Peyer's patch (tissue), 4 donors: ENCODE measurements at regions not wholly inside any gene's neighbourhood (a gene's known extent, or its start where the extent isn't known, plus 50 kb on each side); places are given as distances from the start of the nearest gene placed in this dataset.

ENCODE experiments used
- DNase-seq, 3 donors: peaks; one replicate each; pipeline ENCODE4 v3.0.0-alpha.2; 2017 to 2019
- H3K27ac ChIP-seq, 4 donors: fragments of 200-600 bp; sonication (generic); one replicate each; pipeline ENCODE4 v1.5.1; 2016 to 2019
- H3K27me3 ChIP-seq, 2 donors: fragments of 200-600 bp; sonication (generic); one replicate each; pipeline ENCODE4 v1.5.1; 2019
- H3K36me3 ChIP-seq, 3 donors: fragments of 200-600 bp; sonication (generic); one replicate each; pipeline ENCODE4 v1.5.1; 2016 to 2019
- H3K4me1 ChIP-seq, 4 donors: fragments of 200-600 bp; sonication (generic); one replicate each; pipeline ENCODE4 v1.5.1; 2016 to 2019
- H3K4me3 ChIP-seq, 4 donors: fragments of 200-600 bp; sonication (generic); 1 replicate in 3 of 4; 2 replicates in 1 of 4; pipeline ENCODE4 v1.5.1; 2016 to 2019; ENCODE audit warnings: mild to moderate bottlenecking in 1 of 4
- H3K9me3 ChIP-seq, 4 donors: fragments of 200-600 bp; sonication (generic); one replicate each; pipeline ENCODE4 v1.5.1; 2016 to 2019; ENCODE audit warnings: mild to moderate bottlenecking in 1 of 4
- POLR2A ChIP-seq, 2 donors: fragments of 450-650 bp; IDR thresholded peaks; one replicate each; pipeline ENCODE4 v1.5.1; 2017; ENCODE audit warnings: antibody characterized with exemption in 2 of 2, mild to moderate bottlenecking in 2 of 2, moderate library complexity in 2 of 2
- TF ChIP-seq, protein P1 (sequence below), 6 experiments: fragments of 450-650 bp in 4 of 6; fragments of 200-600 bp in 2 of 6; sonication (generic) in 1 of 6; IDR thresholded peaks; one replicate each; pipeline ENCODE4 v1.5.1; 2017 to 2019; ENCODE audit warnings: antibody characterized with exemption in 6 of 6, mild to moderate bottlenecking in 3 of 6, moderate library complexity in 1 of 6

DNA sequence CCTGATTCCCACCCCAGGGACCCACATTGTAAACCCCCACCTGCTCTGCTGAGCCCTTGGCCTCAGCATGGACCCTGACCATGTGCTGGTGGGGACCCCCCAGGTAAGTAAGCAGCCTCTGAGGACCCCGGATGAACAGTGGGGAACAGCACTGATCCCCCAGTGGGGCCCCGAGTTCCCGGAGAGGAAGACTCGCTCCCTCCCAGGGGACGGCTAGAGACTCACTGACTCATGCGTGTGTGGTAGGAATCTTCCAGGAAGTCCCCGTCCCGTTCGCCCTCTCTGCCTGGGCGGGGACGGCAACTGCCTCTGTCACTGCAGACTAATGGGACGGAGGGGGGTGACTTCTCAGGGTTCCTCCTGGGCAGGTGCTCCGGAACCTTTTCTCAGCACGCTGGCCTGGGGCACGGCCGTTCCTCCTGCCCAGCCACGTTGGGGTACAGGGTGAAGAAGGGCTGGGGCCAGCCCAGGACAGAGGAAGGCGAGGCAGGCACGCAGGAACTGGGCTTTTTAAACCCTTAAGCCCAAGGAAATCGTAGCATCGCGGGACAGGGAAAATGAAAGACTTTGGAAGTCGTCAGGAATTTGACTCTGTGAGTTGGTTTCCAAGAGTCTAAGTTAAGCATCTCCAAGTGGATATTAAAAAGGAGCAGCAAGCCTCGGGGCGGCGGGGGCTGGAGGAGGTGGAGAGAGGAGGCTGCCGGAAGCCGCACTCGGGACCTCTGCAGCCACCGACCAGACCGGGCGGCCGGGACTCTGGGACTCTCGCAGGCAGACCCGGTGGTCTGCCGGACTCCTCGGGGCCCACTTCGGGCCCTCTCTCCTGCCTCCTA is 178.7 kb downstream of the SEC14L1 start:
- peak; percentile 82 to 92 for TF ChIP-seq POLR2A (IDR thresholded peaks at IDR 0.05)
- TF ChIP-seq, protein P1, sequence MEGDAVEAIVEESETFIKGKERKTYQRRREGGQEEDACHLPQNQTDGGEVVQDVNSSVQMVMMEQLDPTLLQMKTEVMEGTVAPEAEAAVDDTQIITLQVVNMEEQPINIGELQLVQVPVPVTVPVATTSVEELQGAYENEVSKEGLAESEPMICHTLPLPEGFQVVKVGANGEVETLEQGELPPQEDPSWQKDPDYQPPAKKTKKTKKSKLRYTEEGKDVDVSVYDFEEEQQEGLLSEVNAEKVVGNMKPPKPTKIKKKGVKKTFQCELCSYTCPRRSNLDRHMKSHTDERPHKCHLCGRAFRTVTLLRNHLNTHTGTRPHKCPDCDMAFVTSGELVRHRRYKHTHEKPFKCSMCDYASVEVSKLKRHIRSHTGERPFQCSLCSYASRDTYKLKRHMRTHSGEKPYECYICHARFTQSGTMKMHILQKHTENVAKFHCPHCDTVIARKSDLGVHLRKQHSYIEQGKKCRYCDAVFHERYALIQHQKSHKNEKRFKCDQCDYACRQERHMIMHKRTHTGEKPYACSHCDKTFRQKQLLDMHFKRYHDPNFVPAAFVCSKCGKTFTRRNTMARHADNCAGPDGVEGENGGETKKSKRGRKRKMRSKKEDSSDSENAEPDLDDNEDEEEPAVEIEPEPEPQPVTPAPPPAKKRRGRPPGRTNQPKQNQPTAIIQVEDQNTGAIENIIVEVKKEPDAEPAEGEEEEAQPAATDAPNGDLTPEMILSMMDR (IDR thresholded peaks at IDR 0.05) = no peak
- Histone ChIP-seq H3K9me3 (no peaks in the 10 kb centered on the region), H3K36me3 (no peaks in the 10 kb centered on the region), H3K27me3 (no peaks in the 10 kb centered on the region), H3K4me3 (peak overlapping the region; percentile 33 to 60 (median 41)), H3K4me1 (peaks cover 0 to 66% (median 38%) of the 10 kb centered on the region in 4 donors), H3K27ac (peak overlapping the region; percentile 80 to 97 (median 88))
- DNase-seq = peak; percentile 85 to 95 (median 90)

DNA sequence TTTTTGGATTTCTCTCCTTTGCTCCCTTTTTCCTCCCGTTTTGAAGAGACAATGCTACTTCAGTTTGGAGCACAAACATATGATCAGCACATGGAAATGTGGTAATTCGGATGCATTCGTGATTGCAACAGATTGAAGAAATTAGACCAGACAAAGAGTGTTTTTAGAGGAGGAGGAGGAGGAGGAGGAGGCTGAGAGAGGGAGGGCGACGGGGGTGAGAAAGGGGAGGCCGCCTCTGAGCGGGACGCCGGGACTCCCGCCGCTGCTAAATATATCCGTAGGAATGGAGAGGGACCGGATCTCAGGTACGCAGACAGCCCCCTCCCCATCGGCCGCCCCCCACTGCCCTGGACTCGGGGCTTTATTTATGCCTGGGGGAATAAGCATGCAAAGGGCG is 179.3 kb downstream of the SEC14L1 start:
- TF ChIP-seq, protein P1 (IDR thresholded peaks at IDR 0.05) = no peak
- no peak for TF ChIP-seq POLR2A (IDR thresholded peaks at IDR 0.05)
- H3K27ac ChIP-seq = peak overlapping the region; percentile 80 to 97 (median 88)
- no peaks in the 10 kb centered on the region for H3K36me3 ChIP-seq
- peak in 2 of 3 donors; percentile 44 to 49 for DNase-seq
- no peaks in the 10 kb centered on the region for H3K27me3 ChIP-seq
- H3K9me3 ChIP-seq = no peaks in the 10 kb centered on the region
- H3K4me3 ChIP-seq = peak overlapping the region; percentile 33 to 60 (median 41)
- H3K4me1 ChIP-seq = peaks cover 0 to 71% (median 41%) of the 10 kb centered on the region in 4 donors

DNA sequence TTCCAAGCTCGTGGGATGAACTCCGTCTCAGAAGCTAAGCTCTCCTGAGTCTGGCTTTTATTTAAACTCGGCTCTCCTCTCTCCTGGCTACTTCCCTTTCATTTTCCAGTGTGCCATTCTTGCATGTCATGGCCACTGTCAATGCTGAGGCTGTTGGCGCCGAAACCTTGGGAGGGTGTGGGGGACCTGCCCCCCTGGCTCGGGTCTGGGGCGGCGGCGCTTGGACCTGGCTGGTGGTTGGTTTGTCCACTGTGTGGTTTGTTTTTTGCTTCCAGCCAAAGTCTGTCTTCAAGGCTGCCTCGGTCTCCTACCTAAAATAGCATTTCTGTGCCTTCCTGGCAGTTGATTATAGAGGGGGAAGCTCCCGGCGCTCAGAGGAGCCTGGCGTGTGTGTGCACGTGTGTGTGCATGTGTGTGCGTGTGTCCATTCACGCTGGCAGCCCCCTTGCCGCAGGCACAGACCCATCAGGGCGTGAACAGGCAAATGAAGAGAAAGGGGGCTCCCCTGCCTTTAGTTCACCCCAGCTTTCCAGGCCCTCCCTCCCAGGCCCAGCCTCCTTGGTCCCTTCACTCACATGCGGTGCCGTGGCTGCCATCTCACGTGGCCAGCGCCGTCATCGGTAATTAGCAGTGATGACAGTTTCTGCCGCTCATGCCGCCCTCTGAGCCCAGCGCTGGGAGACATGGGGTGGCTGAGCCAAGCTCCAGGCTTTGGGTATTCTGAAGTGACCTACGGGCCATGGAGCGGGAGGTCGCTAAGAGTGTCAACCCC is 179.9 kb downstream of the SEC14L1 start:
- peak overlapping the region; percentile 80 to 97 (median 88) for H3K27ac ChIP-seq
- DNase-seq = peak; percentile 51 to 82 (median 68)
- H3K4me3 ChIP-seq = peak overlapping the region; percentile 33 to 60 (median 41)
- H3K9me3 ChIP-seq = no peaks in the 10 kb centered on the region
- TF ChIP-seq, protein P1 (IDR thresholded peaks at IDR 0.05) = no peak
- TF ChIP-seq POLR2A (IDR thresholded peaks at IDR 0.05) = no peak
- H3K36me3 ChIP-seq = no peaks in the 10 kb centered on the region
- H3K4me1 ChIP-seq = peaks cover 4 to 76% (median 45%) of the 10 kb centered on the region in 4 donors
- H3K27me3 ChIP-seq = no peaks in the 10 kb centered on the region

DNA sequence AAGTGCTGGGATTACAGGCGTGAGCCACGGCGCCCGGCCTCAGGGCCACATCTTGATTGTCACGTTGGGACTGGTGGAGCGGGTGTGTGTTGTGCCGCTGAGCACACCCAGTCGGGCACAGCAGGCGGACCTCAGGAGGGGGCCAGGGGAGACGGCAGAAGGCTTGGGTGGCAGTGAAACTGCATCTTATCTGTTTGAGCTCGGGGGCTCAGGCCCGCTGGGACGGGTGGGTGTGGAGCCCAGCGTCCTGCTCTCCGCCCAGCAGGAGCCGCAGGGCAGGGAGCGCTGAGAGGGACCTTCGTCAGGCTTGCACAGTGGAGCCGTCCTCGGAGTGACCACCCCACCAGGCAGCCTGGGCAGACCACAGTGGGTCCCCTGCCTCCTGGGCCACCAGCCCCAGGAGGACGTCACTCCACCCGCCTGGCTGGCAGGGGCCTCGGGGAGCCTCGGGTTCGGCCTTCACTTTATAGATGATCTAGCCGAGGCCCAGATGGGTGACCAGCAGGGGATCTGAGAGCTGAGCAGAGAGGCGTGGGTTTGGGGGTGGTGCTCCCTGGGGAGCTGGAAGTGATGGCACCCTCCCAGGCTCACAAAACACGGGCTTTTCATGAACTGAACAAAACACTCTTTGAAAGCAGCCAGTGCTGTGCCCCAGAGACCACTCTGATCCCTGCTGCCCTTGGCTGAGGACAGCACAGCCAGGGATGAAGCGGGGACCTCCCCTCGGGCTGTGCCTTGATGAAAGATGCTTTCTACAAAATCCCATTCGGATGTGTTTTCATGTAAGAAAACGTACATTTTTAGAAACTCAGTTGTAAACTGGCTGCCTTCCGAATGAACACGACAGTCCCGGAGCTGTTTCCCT is 181.1 kb downstream of the SEC14L1 start:
- Histone ChIP-seq H3K36me3 (no peaks in the 10 kb centered on the region), H3K27me3 (no peaks in the 10 kb centered on the region), H3K4me1 (peaks cover 8 to 81% (median 53%) of the 10 kb centered on the region in 4 donors), H3K4me3 (peak overlapping the region in 1 of 4 donors; percentile 38), H3K9me3 (no peaks in the 10 kb centered on the region), H3K27ac (peak overlapping the region in 3 of 4 donors; percentile 73 to 91 (median 80))
- peak in 2 of 3 donors; percentile 44 to 45 for DNase-seq
- TF ChIP-seq, protein P1 (IDR thresholded peaks at IDR 0.05) = no peak
- no peak for TF ChIP-seq POLR2A (IDR thresholded peaks at IDR 0.05)
